Lower leg skin (tissue), 3 donors: ENCODE measurements at regions not wholly inside any gene's neighbourhood (a gene's known extent, or its start where the extent isn't known, plus 50 kb on each side); places are given as distances from the start of the nearest gene placed in this dataset.

Experiments
- POLR2A ChIP-seq, 2 donors: fragments of 450-650 bp; IDR thresholded peaks; one replicate each; pipeline ENCODE4 v1.6.1; 2016 to 2017; ENCODE audit warnings: antibody characterized with exemption in 2 of 2, mild to moderate bottlenecking in 1 of 2, moderate library complexity in 1 of 2
- TF ChIP-seq, protein P1 (sequence below), 3 donors: fragments of 450-650 bp; IDR thresholded peaks; one replicate each; pipeline ENCODE4 v1.5.1; 2016; ENCODE audit warnings: antibody characterized with exemption in 3 of 3, mild to moderate bottlenecking in 3 of 3, moderate library complexity in 2 of 3

DNA sequence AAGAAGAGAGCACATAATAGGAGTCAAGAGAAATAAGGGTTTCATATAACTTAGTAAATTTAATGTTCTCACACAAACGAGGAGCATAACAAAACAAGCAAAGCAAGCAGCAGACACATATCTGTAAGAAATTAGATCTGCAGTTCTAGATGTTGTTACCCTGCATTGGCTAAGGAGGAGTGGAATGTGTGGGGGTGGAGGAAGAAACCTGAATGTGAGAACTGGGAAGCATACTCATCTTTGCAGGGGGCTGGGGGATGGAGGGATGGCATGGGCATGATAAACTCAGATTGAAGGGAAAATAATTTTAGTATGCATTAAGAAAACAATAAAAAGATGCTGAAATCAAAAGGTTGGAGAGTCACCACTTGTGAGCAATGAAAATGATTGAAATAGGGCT is 255.0 kb downstream of the LIG4 start:
- TF ChIP-seq, protein P1, sequence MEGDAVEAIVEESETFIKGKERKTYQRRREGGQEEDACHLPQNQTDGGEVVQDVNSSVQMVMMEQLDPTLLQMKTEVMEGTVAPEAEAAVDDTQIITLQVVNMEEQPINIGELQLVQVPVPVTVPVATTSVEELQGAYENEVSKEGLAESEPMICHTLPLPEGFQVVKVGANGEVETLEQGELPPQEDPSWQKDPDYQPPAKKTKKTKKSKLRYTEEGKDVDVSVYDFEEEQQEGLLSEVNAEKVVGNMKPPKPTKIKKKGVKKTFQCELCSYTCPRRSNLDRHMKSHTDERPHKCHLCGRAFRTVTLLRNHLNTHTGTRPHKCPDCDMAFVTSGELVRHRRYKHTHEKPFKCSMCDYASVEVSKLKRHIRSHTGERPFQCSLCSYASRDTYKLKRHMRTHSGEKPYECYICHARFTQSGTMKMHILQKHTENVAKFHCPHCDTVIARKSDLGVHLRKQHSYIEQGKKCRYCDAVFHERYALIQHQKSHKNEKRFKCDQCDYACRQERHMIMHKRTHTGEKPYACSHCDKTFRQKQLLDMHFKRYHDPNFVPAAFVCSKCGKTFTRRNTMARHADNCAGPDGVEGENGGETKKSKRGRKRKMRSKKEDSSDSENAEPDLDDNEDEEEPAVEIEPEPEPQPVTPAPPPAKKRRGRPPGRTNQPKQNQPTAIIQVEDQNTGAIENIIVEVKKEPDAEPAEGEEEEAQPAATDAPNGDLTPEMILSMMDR (IDR thresholded peaks at IDR 0.05) = no peak
- TF ChIP-seq POLR2A (IDR thresholded peaks at IDR 0.05) = no peak
